Cardiac fibroblast (primary cell): ENCODE measurements at regions not wholly inside any gene's neighbourhood (a gene's known extent, or its start where the extent isn't known, plus 50 kb on each side); places are given as distances from the start of the nearest gene placed in this dataset.

Source experiments
- DNase-seq, 2 donors: peaks; one replicate each; pipeline versions ENCODE4 v3.0.0 to v3.0.0-alpha.2; 2010; ENCODE audit warnings: low read depth in 2 of 2
- H3K4me3 ChIP-seq, 2 donors: replicated peaks in 1 of 2; 1 replicate in 1 of 2; 2 replicates in 1 of 2; pipeline ENCODE4 v1.5.1; 2011; ENCODE audit warnings: low read depth in 2 of 2, low read length in 2 of 2, mild to moderate bottlenecking in 2 of 2, moderate library complexity in 1 of 2
- CTCF ChIP-seq: IDR thresholded peaks from one replicate; pipeline ENCODE4 v1.5.1; 2011; ENCODE audit warnings: low read depth, mild to moderate bottlenecking, low read length, inconsistent platforms

- DNase-seq: peak; percentile 42 to 78
These were observed 146.0 kb upstream of the PHACTR1 start for GRCh38 chr6:12570461-12571030.

GRCh38 chr6:12572896-12573827 is 143.4 kb upstream of the PHACTR1 start:
- TF ChIP-seq CTCF: no peak
- peak; percentile 85 to 90 for DNase-seq
- H3K4me3 ChIP-seq: no peak overlapping the region

More at GRCh38 chr6:12570461-12571030, 146.0 kb upstream of the PHACTR1 start:
- no peak for TF ChIP-seq CTCF
- H3K4me3 ChIP-seq: no peak overlapping the region

- no peak for DNase-seq
- no peak for TF ChIP-seq CTCF
- H3K4me3 ChIP-seq: no peak overlapping the region
These were observed 140.6 kb upstream of the PHACTR1 start for GRCh38 chr6:12575961-12576360.

- no peak for TF ChIP-seq CTCF
- no peak overlapping the region for H3K4me3 ChIP-seq
- DNase-seq: peak; percentile 58 to 72
These were observed 140.2 kb upstream of the PHACTR1 start for GRCh38 chr6:12576389-12576788.

GRCh38 chr6:12577124-12577850 is 139.3 kb upstream of the PHACTR1 start:
- H3K4me3 ChIP-seq: no peak overlapping the region
- TF ChIP-seq CTCF: no peak
- DNase-seq: peak; percentile 28 to 64

GRCh38 chr6:12578097-12578496 is 138.5 kb upstream of the PHACTR1 start:
- peak in 1 of 2 donors; percentile 18 for DNase-seq
- no peak for TF ChIP-seq CTCF
- no peak overlapping the region for H3K4me3 ChIP-seq
